IMR-90 (cell line): ENCODE measurements at regions not wholly inside any gene's neighbourhood (a gene's known extent, or its start where the extent isn't known, plus 50 kb on each side); places are given as distances from the start of the nearest gene placed in this dataset.

ENCODE experiments used
- ATAC-seq: fragments of 200-7000 bp; cut with Tn5 transposase; 2 replicates; pipeline ENCODE4 v1.9.1; 2020; ENCODE audit warnings: low read depth, mild to moderate bottlenecking, moderate library complexity
- BruUV-seq: library from RNA; stranded (reverse); fragments of 400-500 nt; replicated peaks from 2 replicates; lab custom pipeline; 2021; lab: Mats Ljungman, UMichigan
- CTCF ChIA-PET: fragments of 300-600 bp; formaldehyde crosslinking; extraction: SDS; loops from one replicate; lab custom pipeline; 2021; ENCODE audit warnings: antibody characterized with exemption; lab: Yijun Ruan, JAX
- POLR2A ChIA-PET: fragments of 300-600 bp; sonication (Branson Sonifier 250); formaldehyde crosslinking; loops from one replicate; lab custom pipeline; 2022; ENCODE audit warnings: antibody characterized with exemption; ENCODE audit not compliant: unreplicated experiment; lab: Charles Lee
- DNase-seq: peaks from one replicate; pipeline ENCODE4 v3.0.0; 2013
- H2AFZ ChIP-seq: replicated peaks from 2 replicates; pipeline ENCODE3; 2013; ENCODE audit warnings: low read length, mild to moderate bottlenecking; ENCODE audit not compliant: poor library complexity
- H2AK5ac ChIP-seq: 2 replicates; pipeline ENCODE4 v1.6.1; 2013; ENCODE audit warnings: low read depth, low read length, inconsistent platforms
- H2AK9ac ChIP-seq: replicated peaks from 2 replicates; pipeline ENCODE3; 2013; ENCODE audit warnings: mild to moderate bottlenecking, low read depth, low read length, moderate library complexity; ENCODE audit not compliant: poor library complexity
- H2BK120ac ChIP-seq: 2 replicates; pipeline ENCODE4 v1.6.1; 2013; ENCODE audit warnings: low read depth, low read length, inconsistent platforms
- H2BK15ac ChIP-seq: 3 replicates; pipeline ENCODE4 v1.6.1; 2013; ENCODE audit warnings: low read depth, low read length, inconsistent platforms
- H2BK20ac ChIP-seq: 2 replicates; pipeline ENCODE4 v1.6.1; 2013; ENCODE audit warnings: low read depth, mild to moderate bottlenecking, inconsistent platforms, low read length, moderate library complexity
- H2BK5ac ChIP-seq: 2 replicates; pipeline ENCODE4 v1.6.1; 2013; ENCODE audit warnings: mild to moderate bottlenecking, low read depth, low read length, inconsistent platforms; ENCODE audit not compliant: poor library complexity, severe bottlenecking
- H3K14ac ChIP-seq: replicated peaks from 2 replicates; pipeline ENCODE4 v1.6.1; 2013; ENCODE audit warnings: low read depth, low read length, inconsistent platforms
- H3K18ac ChIP-seq: 2 replicates; pipeline ENCODE4 v1.6.1; 2013; ENCODE audit warnings: low read depth, low read length, control low read depth
- H3K23ac ChIP-seq: 2 replicates; pipeline ENCODE4 v1.6.1; 2013; ENCODE audit warnings: low read depth, low read length, inconsistent platforms
- H3K27ac ChIP-seq: 2 replicates; pipeline ENCODE4 v1.5.1; 2013; ENCODE audit warnings: mild to moderate bottlenecking, control low read depth, low read length; ENCODE audit not compliant: insufficient read depth
- H3K27me3 ChIP-seq: 2 replicates; pipeline ENCODE4 v1.6.1; 2013; ENCODE audit warnings: low read length; ENCODE audit not compliant: control insufficient read depth, insufficient read depth
- H3K36me3 ChIP-seq: 2 replicates; pipeline ENCODE4 v1.6.1; 2013; ENCODE audit warnings: low read length, mixed read lengths; ENCODE audit not compliant: control insufficient read depth, insufficient read depth
- H3K4ac ChIP-seq: 2 replicates; pipeline ENCODE4 v1.6.1; 2013; ENCODE audit warnings: low read depth, low read length, inconsistent platforms
- H3K4me1 ChIP-seq: 2 replicates; pipeline ENCODE4 v1.6.1; 2013; ENCODE audit warnings: low read length, mixed read lengths; ENCODE audit not compliant: control insufficient read depth, insufficient read depth
- H3K4me2 ChIP-seq: 2 replicates; pipeline ENCODE4 v1.6.1; 2013; ENCODE audit warnings: low read depth, mild to moderate bottlenecking, control low read depth, low read length, moderate library complexity
- H3K4me3 ChIP-seq: 2 replicates; pipeline ENCODE4 v1.5.1; 2013; ENCODE audit warnings: low read depth, mild to moderate bottlenecking, control low read depth, low read length, moderate library complexity; ENCODE audit not compliant: insufficient read depth
- H3K56ac ChIP-seq: 2 replicates; pipeline ENCODE4 v1.6.1; 2013; ENCODE audit warnings: low read length, inconsistent platforms; ENCODE audit not compliant: insufficient read depth; ENCODE audit errors: extremely low read depth
- H3K79me1 ChIP-seq, 2 experiments: 2 replicates each; pipeline ENCODE4 v1.6.1; 2013; ENCODE audit warnings: low read length in 2 of 2, inconsistent platforms in 1 of 2, low read depth in 1 of 2
- H3K9ac ChIP-seq: 2 replicates; pipeline ENCODE4 v1.6.1; 2013; ENCODE audit warnings: low read depth, low read length, control low read depth
- H3K9me1 ChIP-seq: 2 replicates; pipeline ENCODE4 v1.6.1; 2013; ENCODE audit warnings: low read length, inconsistent platforms; ENCODE audit not compliant: insufficient read depth
- H3K9me3 ChIP-seq: 2 replicates; pipeline ENCODE4 v1.6.1; 2013; ENCODE audit warnings: low read length; ENCODE audit not compliant: control insufficient read depth, insufficient read depth
- H4K20me1 ChIP-seq: 2 replicates; pipeline ENCODE4 v1.6.1; 2013; ENCODE audit warnings: low read length, inconsistent platforms; ENCODE audit not compliant: insufficient read depth
- H4K5ac ChIP-seq: 2 replicates; pipeline ENCODE4 v1.6.1; 2013; ENCODE audit warnings: mild to moderate bottlenecking, low read depth, low read length, control low read depth
- H4K8ac ChIP-seq, 2 experiments: 2 replicates each; pipeline ENCODE4 v1.6.1; 2013; ENCODE audit warnings: low read depth in 2 of 2, low read length in 2 of 2, control low read depth in 1 of 2, inconsistent platforms in 1 of 2
- H4K91ac ChIP-seq: 2 replicates; pipeline ENCODE4 v1.6.1; 2013; ENCODE audit warnings: low read depth, low read length, inconsistent platforms; ENCODE audit not compliant: insufficient read depth
- BHLHE40 ChIP-seq: fragments of 150-350 bp; IDR thresholded peaks from 2 replicates; pipeline ENCODE4 v1.6.1; 2016; ENCODE audit warnings: mild to moderate bottlenecking, low read depth, low read length
- CEBPB ChIP-seq: IDR thresholded peaks from 2 replicates; pipeline ENCODE4 v1.6.1; 2012; ENCODE audit warnings: low read depth, low read length, improper control_type of control experiment
- CHD1 ChIP-seq: IDR thresholded peaks from 2 replicates; pipeline ENCODE4 v1.6.1; 2012; ENCODE audit warnings: low read depth, low read length, improper control_type of control experiment
- FOS ChIP-seq: fragments of 150-350 bp; IDR thresholded peaks from 2 replicates; pipeline ENCODE4 v1.6.1; 2016; ENCODE audit warnings: low read depth, low read length
- MAFK ChIP-seq: IDR thresholded peaks from 2 replicates; pipeline ENCODE4 v1.6.1; 2012; ENCODE audit warnings: low read depth, low read length, improper control_type of control experiment
- MAZ ChIP-seq: IDR thresholded peaks from 2 replicates; pipeline ENCODE4 v1.6.1; 2012; ENCODE audit warnings: low read depth, mild to moderate bottlenecking, low read length, improper control_type of control experiment, moderate library complexity, borderline replicate concordance
- MXI1 ChIP-seq: IDR thresholded peaks from 2 replicates; pipeline ENCODE4 v1.6.1; 2012; ENCODE audit warnings: low read depth, mild to moderate bottlenecking, low read length, moderate library complexity, borderline replicate concordance
- NFE2L2 ChIP-seq: fragments of 150-350 bp; IDR thresholded peaks from 2 replicates; pipeline ENCODE4 v1.6.1; 2016; ENCODE audit warnings: low read depth, mild to moderate bottlenecking, low read length
- POLR2A ChIP-seq: IDR thresholded peaks from 2 replicates; pipeline ENCODE4 v1.6.1; 2012; ENCODE audit warnings: mild to moderate bottlenecking, low read depth, low read length
- RAD21 ChIP-seq: IDR thresholded peaks from 2 replicates; pipeline ENCODE4 v1.6.1; 2012; ENCODE audit warnings: low read length, improper control_type of control experiment
- RCOR1 ChIP-seq: IDR thresholded peaks from 2 replicates; pipeline ENCODE4 v1.6.1; 2012; ENCODE audit warnings: mild to moderate bottlenecking, low read length, improper control_type of control experiment; ENCODE audit not compliant: insufficient replicate concordance
- RFX5 ChIP-seq: IDR thresholded peaks from 2 replicates; pipeline ENCODE4 v1.8.0; 2012; ENCODE audit warnings: low read depth, mild to moderate bottlenecking, low read length, moderate library complexity
- SMC3 ChIP-seq: fragments of 150-350 bp; IDR thresholded peaks from 2 replicates; pipeline ENCODE4 v1.6.1; 2016; ENCODE audit warnings: low read depth, mild to moderate bottlenecking, antibody characterized with exemption, low read length, moderate library complexity
- WGBS, 2 experiments: methylation state at CpG; one replicate each; pipeline versions ENCODE4 v1.1.5 to v1.1.7; 2013; ENCODE audit warnings: missing lambda C conversion rate in 2 of 2; ENCODE audit not compliant: insufficient read length in 1 of 2; ENCODE audit errors: extremely low coverage in 2 of 2; 5-methylcytosine and 5-hydroxymethylcytosine counted together
- dilution Hi-C: fragments of 300-500 bp; cut with HindIII; formaldehyde crosslinking; loops from one replicate; pipeline ENCODE4 v1.14.3; 2018; ENCODE audit warnings: low sequenced_read_pairs; ENCODE audit not compliant: unreplicated experiment
- in situ Hi-C: fragments of 300-500 bp; cut with MboI; formaldehyde crosslinking; loops from 3 replicates; pipeline ENCODE4 v1.14.3; 2019; ENCODE audit warnings: low sequenced_read_pairs, inconsistent platforms, mixed read lengths
- intact Hi-C: fragments of 100-400 bp; cut with micrococcal nuclease; formaldehyde crosslinking; loops from 2 replicates; pipeline ENCODE4 v1.10.0; 2022
- TF ChIP-seq, protein P1 (sequence below): conservative IDR thresholded peaks from 2 replicates; pipeline ENCODE4 v1.5.1; 2012; ENCODE audit warnings: mild to moderate bottlenecking, low read depth, low read length, improper control_type of control experiment
- TF ChIP-seq, protein P2 (sequence below): fragments of 150-350 bp; IDR thresholded peaks from 2 replicates; pipeline ENCODE4 v1.6.1; 2017; ENCODE audit warnings: mild to moderate bottlenecking, antibody characterized with exemption, low read length, low read depth
- TF ChIP-seq, protein P3 (sequence below): fragments of 150-350 bp; IDR thresholded peaks from 2 replicates; pipeline ENCODE4 v1.6.1; 2016; ENCODE audit warnings: low read depth, mild to moderate bottlenecking, low read length, moderate library complexity, borderline replicate concordance

DNA sequence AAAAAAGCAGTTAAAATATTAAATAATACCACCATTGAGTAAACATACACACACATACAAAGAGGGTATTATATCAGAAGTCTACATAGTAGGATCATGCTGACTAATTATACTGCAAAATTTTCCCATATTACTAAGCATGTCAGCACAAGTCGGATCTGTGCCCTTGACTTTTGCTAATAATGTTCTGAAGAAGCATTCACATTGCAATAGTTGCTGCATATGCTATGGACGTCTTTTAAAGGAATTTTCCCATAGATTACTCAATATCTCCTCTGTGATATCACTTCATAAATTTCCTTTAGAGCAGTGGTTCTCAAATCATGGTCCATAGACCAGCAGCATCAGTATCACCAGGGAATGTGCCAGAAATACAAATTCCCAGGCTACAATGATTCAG lies 110.9 kb upstream of the NUDT7 start:
- Histone ChIP-seq H2BK20ac (no peak overlapping the region), H4K20me1 (no peaks in the 10 kb centered on the region; the same call in 1 of the 2 replicates), H4K91ac (no peak overlapping the region), H2AFZ (no peak overlapping the region), H3K18ac (no peak overlapping the region), H2BK15ac (no peak overlapping the region), H3K9ac (no peak overlapping the region), H2AK5ac (no peak overlapping the region), H4K8ac (no peak overlapping the region), H3K27ac (no peak overlapping the region), H4K5ac (no peak overlapping the region), H2BK120ac (no peak overlapping the region), H3K4me1 (no peaks in the 10 kb centered on the region), H2BK5ac (no peak overlapping the region), H2AK9ac (no peak overlapping the region), H3K9me3 (no peaks in the 10 kb centered on the region), H3K4me3 (no peak overlapping the region), H3K9me1 (no peaks in the 10 kb centered on the region), H3K23ac (no peak overlapping the region), H3K56ac (no peak overlapping the region), H3K14ac (no peak overlapping the region), H3K4ac (no peak overlapping the region), H3K36me3 (no peaks in the 10 kb centered on the region), H3K79me1 (no peaks in the 10 kb centered on the region), H3K4me2 (no peak overlapping the region), H3K27me3 (no peaks in the 10 kb centered on the region)
- DNase-seq = no peak
- POLR2A ChIA-PET = no interaction called here
- CTCF ChIA-PET = no interaction called here
- BruUV-seq = no TSS peak
- TF ChIP-seq POLR2A = no peak
- TF ChIP-seq, protein P1, sequence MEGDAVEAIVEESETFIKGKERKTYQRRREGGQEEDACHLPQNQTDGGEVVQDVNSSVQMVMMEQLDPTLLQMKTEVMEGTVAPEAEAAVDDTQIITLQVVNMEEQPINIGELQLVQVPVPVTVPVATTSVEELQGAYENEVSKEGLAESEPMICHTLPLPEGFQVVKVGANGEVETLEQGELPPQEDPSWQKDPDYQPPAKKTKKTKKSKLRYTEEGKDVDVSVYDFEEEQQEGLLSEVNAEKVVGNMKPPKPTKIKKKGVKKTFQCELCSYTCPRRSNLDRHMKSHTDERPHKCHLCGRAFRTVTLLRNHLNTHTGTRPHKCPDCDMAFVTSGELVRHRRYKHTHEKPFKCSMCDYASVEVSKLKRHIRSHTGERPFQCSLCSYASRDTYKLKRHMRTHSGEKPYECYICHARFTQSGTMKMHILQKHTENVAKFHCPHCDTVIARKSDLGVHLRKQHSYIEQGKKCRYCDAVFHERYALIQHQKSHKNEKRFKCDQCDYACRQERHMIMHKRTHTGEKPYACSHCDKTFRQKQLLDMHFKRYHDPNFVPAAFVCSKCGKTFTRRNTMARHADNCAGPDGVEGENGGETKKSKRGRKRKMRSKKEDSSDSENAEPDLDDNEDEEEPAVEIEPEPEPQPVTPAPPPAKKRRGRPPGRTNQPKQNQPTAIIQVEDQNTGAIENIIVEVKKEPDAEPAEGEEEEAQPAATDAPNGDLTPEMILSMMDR = no peak
- TF ChIP-seq MAZ = no peak
- TF ChIP-seq FOS = no peak
- TF ChIP-seq, protein P2, sequence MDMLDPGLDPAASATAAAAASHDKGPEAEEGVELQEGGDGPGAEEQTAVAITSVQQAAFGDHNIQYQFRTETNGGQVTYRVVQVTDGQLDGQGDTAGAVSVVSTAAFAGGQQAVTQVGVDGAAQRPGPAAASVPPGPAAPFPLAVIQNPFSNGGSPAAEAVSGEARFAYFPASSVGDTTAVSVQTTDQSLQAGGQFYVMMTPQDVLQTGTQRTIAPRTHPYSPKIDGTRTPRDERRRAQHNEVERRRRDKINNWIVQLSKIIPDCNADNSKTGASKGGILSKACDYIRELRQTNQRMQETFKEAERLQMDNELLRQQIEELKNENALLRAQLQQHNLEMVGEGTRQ = no peak
- no peak for TF ChIP-seq MXI1
- no peak for TF ChIP-seq BHLHE40
- TF ChIP-seq CEBPB = no peak
- TF ChIP-seq CHD1 = no peak
- no peak for TF ChIP-seq MAFK
- TF ChIP-seq, protein P3, sequence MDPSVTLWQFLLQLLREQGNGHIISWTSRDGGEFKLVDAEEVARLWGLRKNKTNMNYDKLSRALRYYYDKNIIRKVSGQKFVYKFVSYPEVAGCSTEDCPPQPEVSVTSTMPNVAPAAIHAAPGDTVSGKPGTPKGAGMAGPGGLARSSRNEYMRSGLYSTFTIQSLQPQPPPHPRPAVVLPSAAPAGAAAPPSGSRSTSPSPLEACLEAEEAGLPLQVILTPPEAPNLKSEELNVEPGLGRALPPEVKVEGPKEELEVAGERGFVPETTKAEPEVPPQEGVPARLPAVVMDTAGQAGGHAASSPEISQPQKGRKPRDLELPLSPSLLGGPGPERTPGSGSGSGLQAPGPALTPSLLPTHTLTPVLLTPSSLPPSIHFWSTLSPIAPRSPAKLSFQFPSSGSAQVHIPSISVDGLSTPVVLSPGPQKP = no peak
- TF ChIP-seq SMC3 = no peak
- TF ChIP-seq RAD21 = no peak
- no peak for TF ChIP-seq NFE2L2
- TF ChIP-seq RFX5 = no peak
- TF ChIP-seq RCOR1 = no peak
- in situ Hi-C loops = no loop called here
- no CpG with 5 or more reads among the region's 2 CpGs for WGBS, 2 experiments
- ATAC-seq = no peak
- intact Hi-C loops = no loop called here
- dilution Hi-C loops = no loop called here
